BLaER1 (cell line): ENCODE measurements at regions not wholly inside any gene's neighbourhood (a gene's known extent, or its start where the extent isn't known, plus 50 kb on each side); places are given as distances from the start of the nearest gene placed in this dataset.

ENCODE experiments used
- H3K27ac ChIP-seq: shearing (Covaris generic); formaldehyde crosslinking; 2 replicates; pipeline ENCODE4 v1.8.1; 2022
- H3K27me3 ChIP-seq: shearing (Covaris generic); formaldehyde crosslinking; 2 replicates; pipeline ENCODE4 v1.8.1; 2022
- H3K36me3 ChIP-seq: shearing (Covaris generic); formaldehyde crosslinking; 2 replicates; pipeline ENCODE4 v1.8.1; 2022
- H3K4me1 ChIP-seq: shearing (Covaris generic); formaldehyde crosslinking; 2 replicates; pipeline ENCODE4 v1.8.1; 2022
- H3K4me2 ChIP-seq: shearing (Covaris generic); formaldehyde crosslinking; 2 replicates; pipeline ENCODE4 v1.8.1; 2022
- H3K4me3 ChIP-seq: shearing (Covaris generic); formaldehyde crosslinking; 2 replicates; pipeline ENCODE4 v1.8.1; 2022
- H3K9ac ChIP-seq: shearing (Covaris generic); formaldehyde crosslinking; 2 replicates; pipeline ENCODE4 v1.8.1; 2022
- H3K9me3 ChIP-seq: shearing (Covaris generic); formaldehyde crosslinking; 2 replicates; pipeline ENCODE4 v1.8.1; 2022
- H4K20me1 ChIP-seq: shearing (Covaris generic); formaldehyde crosslinking; 2 replicates; pipeline ENCODE4 v1.8.1; 2022
- Cebpa-rat ChIP-seq: shearing (Covaris generic); IDR thresholded peaks from 2 replicates; pipeline ENCODE4 v1.8.1; 2022

DNA sequence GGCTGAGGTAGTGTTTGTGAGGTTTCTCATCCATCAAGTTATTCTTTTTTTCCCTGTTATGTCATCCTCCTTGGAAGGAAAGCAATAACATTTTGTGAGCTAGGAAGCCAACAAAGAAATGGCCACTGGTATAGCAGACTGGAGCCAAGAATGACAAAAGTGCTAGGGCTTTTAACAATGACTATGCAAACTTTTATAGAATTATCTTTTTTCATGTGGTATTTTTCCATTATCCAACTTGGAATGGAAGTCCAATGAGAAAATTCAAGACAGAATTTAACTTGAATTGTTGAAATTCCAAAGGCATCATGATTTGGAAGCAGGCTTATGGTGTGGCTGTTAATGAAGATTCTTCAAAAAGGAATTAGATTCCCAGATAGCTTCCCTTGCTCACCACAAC lies 216.4 kb upstream of the PDGFD start:
- Histone ChIP-seq H3K4me3 (no peak overlapping the region), H3K4me1 (no peaks in the 10 kb centered on the region), H3K9ac (no peak overlapping the region), H3K36me3 (no peaks in the 10 kb centered on the region), H4K20me1 (no peaks in the 10 kb centered on the region), H3K4me2 (no peak overlapping the region), H3K27ac (no peak overlapping the region), H3K27me3 (no peaks in the 10 kb centered on the region), H3K9me3 (no peaks in the 10 kb centered on the region)
- no peak for TF ChIP-seq Cebpa-rat

DNA sequence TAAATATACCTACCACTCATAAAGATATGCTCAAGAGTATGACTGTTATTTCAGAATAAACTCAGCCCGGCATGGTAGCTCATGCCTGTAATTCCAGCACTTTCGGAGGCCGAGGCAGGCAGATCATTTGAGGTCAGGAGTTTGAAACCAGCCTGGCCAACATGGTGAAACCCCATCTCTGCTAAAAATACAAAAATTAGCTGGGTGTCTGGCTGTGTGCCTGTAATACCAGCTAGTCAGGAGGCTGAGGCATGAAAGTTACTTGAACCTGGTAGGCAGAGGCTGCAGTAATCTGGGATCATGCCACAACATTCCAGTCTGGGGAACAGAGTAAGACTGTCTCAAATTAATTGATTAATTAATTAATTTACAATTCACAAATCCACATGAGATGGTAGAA lies 208.2 kb upstream of the PDGFD start:
- no peak overlapping the region for H3K4me3 ChIP-seq
- H3K27ac ChIP-seq: no peak overlapping the region
- no peak overlapping the region for H3K4me2 ChIP-seq
- no peak overlapping the region for H3K9ac ChIP-seq
- no peaks in the 10 kb centered on the region for H3K27me3 ChIP-seq
- H3K4me1 ChIP-seq: no peaks in the 10 kb centered on the region
- no peaks in the 10 kb centered on the region for H4K20me1 ChIP-seq
- no peak for TF ChIP-seq Cebpa-rat
- no peaks in the 10 kb centered on the region for H3K36me3 ChIP-seq
- no peaks in the 10 kb centered on the region for H3K9me3 ChIP-seq

DNA sequence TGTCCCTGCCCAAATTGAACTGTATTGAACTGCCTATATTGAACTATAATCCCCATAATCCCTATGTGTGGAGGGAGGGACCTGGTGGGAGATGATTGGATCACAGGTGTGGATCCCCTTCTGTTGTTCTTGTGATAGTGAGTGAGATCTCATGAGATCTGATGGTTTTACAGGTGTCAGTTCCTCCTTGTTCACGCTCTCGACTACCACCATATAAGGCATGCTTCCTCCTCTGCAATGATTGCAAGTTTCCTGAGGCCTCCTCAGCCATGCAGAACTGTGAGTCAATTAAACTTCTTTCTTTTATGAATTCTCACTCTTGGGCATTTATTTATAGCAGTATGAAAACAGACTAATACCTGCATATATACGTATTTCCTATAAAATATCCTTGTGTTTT lies 206.5 kb upstream of the PDGFD start:
- no peaks in the 10 kb centered on the region for H3K4me1 ChIP-seq
- no peak overlapping the region for H3K4me3 ChIP-seq
- H3K4me2 ChIP-seq: no peak overlapping the region
- H3K27me3 ChIP-seq: no peaks in the 10 kb centered on the region
- no peak overlapping the region for H3K27ac ChIP-seq
- no peaks in the 10 kb centered on the region for H3K36me3 ChIP-seq
- H4K20me1 ChIP-seq: no peaks in the 10 kb centered on the region
- no peak for TF ChIP-seq Cebpa-rat
- H3K9ac ChIP-seq: no peak overlapping the region
- H3K9me3 ChIP-seq: peaks cover 12% of the 10 kb centered on the region

DNA sequence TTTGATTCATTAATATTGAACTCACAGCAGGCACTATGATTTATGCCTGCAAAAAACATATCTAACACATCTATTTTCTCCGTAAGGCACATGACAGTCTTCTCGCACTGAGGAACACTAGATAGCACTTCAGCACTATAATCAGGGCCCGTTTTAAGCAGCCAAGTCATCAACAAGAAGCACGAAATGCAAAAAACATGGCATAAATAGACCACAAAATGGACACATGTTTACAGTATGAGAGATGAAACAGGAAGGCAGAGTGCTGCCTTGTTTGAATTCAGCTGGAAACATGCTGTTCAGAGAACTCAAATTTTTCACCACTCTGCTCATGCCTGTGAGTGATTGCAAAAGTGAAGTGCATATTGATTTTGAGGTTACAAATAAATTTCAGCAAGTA lies 205.8 kb upstream of the PDGFD start:
- Histone ChIP-seq H3K9me3 (peaks cover 12% of the 10 kb centered on the region), H3K4me3 (no peak overlapping the region), H3K9ac (no peak overlapping the region), H3K27me3 (no peaks in the 10 kb centered on the region), H3K27ac (no peak overlapping the region), H4K20me1 (no peaks in the 10 kb centered on the region), H3K36me3 (no peaks in the 10 kb centered on the region), H3K4me2 (no peak overlapping the region), H3K4me1 (no peaks in the 10 kb centered on the region)
- no peak for TF ChIP-seq Cebpa-rat

DNA sequence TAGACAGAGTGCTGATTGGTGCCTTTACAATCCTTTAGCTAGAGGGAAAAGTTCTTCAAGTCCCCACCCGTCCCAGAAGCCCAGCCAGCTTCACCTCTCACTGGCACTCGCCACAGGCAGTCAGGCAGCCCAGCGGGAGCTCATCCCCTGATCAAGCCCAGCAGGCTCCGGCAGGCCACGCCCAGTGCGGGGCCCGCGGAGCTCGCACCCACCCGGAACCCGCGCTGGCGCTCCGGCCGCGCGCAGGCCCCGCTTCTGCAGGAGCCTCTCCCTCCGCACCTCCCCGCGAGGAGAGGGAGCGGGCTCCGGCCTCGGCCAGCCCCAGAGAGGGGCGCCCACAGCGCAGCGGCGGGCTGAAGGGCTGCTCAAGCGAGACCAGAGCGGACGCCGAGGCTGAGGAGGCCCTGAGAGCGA lies 202.4 kb upstream of the PDGFD start:
- H4K20me1 ChIP-seq: no peaks in the 10 kb centered on the region
- H3K9ac ChIP-seq: no peak overlapping the region
- no peaks in the 10 kb centered on the region for H3K4me1 ChIP-seq
- no peaks in the 10 kb centered on the region for H3K36me3 ChIP-seq
- H3K4me2 ChIP-seq: no peak overlapping the region
- H3K27me3 ChIP-seq: no peaks in the 10 kb centered on the region
- TF ChIP-seq Cebpa-rat: no peak
- H3K4me3 ChIP-seq: no peak overlapping the region
- H3K27ac ChIP-seq: no peak overlapping the region
- H3K9me3 ChIP-seq: peaks cover 12% of the 10 kb centered on the region

DNA sequence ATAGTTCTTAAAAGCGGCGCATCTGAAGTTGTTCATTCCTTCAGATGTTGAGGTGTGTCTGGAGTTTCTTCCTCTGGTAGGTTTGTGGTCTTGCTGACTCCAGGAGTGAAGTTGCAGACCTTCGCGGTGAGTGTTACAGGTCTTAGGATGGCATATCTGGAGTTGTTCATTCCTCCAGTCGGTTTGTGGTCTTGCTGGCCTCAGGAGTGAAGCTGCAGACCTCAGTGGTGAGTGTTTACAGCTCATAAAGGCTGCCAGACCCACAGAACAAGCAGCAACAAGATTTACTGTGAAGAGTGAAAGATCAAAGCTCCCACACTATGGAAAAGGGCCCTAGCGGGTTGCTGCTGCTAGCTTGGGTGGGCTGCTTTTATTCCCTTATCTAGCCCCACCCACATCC lies 201.7 kb upstream of the PDGFD start:
- Histone ChIP-seq H3K4me2 (no peak overlapping the region), H3K4me3 (no peak overlapping the region), H4K20me1 (no peaks in the 10 kb centered on the region), H3K9me3 (peaks cover 12% of the 10 kb centered on the region), H3K27me3 (no peaks in the 10 kb centered on the region), H3K36me3 (no peaks in the 10 kb centered on the region), H3K9ac (no peak overlapping the region), H3K4me1 (no peaks in the 10 kb centered on the region), H3K27ac (no peak overlapping the region)
- no peak for TF ChIP-seq Cebpa-rat

DNA sequence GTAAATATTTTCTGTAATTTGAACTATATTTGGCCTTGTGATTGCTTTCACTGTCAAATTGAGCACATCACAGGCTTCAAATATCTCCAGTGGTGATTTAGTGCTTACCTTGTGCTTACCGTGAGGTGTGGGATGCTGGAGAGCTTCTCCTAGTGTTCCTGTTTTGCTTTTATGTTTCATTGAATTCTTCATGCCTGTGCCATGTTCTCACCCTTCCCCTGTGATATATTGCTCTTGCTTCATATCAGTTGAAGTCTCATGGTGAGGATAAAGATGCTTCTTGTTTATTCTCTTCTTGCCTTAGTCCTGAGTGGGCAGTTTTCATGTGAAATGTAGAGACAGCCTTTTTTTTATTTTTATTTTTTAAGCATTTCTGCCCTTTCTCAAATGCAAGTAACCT lies 198.0 kb upstream of the PDGFD start:
- no peak overlapping the region for H3K9ac ChIP-seq
- H3K9me3 ChIP-seq: peaks cover 12% of the 10 kb centered on the region
- H3K27me3 ChIP-seq: no peaks in the 10 kb centered on the region
- H3K4me2 ChIP-seq: no peak overlapping the region
- H4K20me1 ChIP-seq: no peaks in the 10 kb centered on the region
- no peak overlapping the region for H3K4me3 ChIP-seq
- H3K4me1 ChIP-seq: no peaks in the 10 kb centered on the region
- no peak for TF ChIP-seq Cebpa-rat
- H3K27ac ChIP-seq: no peak overlapping the region
- H3K36me3 ChIP-seq: no peaks in the 10 kb centered on the region

DNA sequence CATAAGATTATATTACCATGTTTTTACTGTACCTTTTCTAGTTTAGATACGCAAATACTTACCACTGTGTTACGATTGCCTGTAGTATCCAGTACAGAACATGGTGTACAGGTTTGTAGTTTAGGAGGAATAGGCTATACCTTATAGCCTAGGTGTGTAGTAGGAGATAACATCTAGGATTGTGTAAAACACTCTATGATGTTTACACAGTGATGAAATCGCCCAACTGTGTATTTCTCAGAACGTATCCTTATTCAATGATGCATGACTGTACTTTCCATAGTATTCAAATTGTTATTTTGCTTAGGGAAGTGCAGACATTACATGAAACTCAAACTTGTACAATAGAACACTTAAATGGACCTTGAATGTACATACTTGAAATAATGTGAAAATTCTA lies 188.1 kb upstream of the PDGFD start:
- no peak for TF ChIP-seq Cebpa-rat
- Histone ChIP-seq H3K4me1 (no peaks in the 10 kb centered on the region), H3K9ac (no peak overlapping the region), H3K4me3 (no peak overlapping the region), H3K9me3 (peaks cover 23% of the 10 kb centered on the region), H3K4me2 (no peak overlapping the region), H3K27ac (no peak overlapping the region), H3K27me3 (no peaks in the 10 kb centered on the region), H4K20me1 (no peaks in the 10 kb centered on the region), H3K36me3 (no peaks in the 10 kb centered on the region)

DNA sequence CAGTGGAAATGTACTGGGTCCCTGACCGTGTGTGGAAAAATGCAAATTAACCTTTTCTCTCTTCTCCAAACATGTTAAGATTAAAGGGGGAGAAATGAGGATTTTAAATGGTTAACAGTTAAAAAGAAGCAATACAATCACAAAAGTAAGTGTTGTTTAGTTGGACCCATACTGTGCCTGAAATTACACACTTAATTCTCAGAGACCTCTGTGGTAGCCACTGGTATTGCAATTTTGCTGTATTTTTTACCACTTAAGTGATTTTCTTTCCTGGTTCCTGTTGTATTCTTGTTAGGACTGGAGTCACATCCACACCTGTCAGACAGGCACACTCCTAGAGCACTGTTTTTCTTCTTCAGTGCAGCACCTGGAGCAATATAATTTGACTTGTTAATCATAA lies 179.6 kb upstream of the PDGFD start:
- H3K9ac ChIP-seq: no peak overlapping the region
- H3K27me3 ChIP-seq: no peaks in the 10 kb centered on the region
- no peak overlapping the region for H3K27ac ChIP-seq
- H3K4me2 ChIP-seq: no peak overlapping the region
- peaks cover 17% of the 10 kb centered on the region for H3K4me1 ChIP-seq
- TF ChIP-seq Cebpa-rat: no peak
- H3K36me3 ChIP-seq: no peaks in the 10 kb centered on the region
- H3K9me3 ChIP-seq: peaks cover 6% of the 10 kb centered on the region; the same call in 1 of the 2 replicates
- no peaks in the 10 kb centered on the region for H4K20me1 ChIP-seq
- H3K4me3 ChIP-seq: no peak overlapping the region

DNA sequence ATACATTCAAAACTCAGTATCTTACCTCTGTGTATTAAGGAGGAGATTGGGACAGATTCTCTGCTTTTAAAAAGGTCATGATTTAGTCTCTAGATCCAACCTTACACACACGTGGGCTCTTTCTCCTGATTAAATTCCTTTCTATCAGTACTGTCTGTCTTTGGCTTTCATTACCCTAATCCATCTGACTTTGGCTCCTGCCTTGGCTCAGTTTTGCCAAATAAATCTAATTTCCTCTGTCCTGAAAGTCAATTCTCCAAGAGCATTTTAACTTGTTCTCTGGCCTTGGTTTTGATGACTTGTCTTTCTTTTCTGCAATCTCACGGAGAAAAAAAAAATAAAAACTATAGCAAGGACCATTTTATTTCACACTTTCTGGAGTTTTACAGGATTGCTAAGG lies 176.6 kb upstream of the PDGFD start:
- no peaks in the 10 kb centered on the region for H3K36me3 ChIP-seq
- peaks cover 22% of the 10 kb centered on the region for H3K4me1 ChIP-seq
- H3K27ac ChIP-seq: no peak overlapping the region
- H3K9me3 ChIP-seq: peaks cover 25% of the 10 kb centered on the region
- no peaks in the 10 kb centered on the region for H3K27me3 ChIP-seq
- TF ChIP-seq Cebpa-rat: no peak
- no peak overlapping the region; the same call in 1 of the 2 replicates for H3K4me2 ChIP-seq
- H3K4me3 ChIP-seq: no peak overlapping the region
- H3K9ac ChIP-seq: no peak overlapping the region
- H4K20me1 ChIP-seq: no peaks in the 10 kb centered on the region

DNA sequence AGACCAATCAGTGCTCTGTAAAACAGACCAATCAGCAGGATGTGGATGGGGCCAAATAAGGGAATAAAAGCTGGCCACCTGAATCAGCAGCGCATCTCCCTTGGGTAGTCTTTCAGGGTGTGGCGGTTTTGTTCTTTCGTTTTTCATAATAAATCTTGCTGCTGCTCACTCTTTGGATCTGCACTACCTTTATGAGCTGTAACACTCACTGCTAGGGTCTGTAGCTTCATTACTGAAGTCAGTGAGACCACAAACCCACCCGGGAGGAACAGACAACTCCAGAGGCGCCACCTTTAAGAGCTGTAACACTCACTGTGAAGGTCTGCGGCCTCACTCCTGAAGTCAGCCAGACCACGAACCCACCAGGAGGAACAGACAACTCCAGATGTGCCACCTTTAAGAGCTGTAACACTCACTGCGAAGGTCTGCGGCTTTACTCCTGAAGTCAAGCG lies 175.5 kb upstream of the PDGFD start:
- Histone ChIP-seq H3K9ac (no peak overlapping the region), H3K27me3 (no peaks in the 10 kb centered on the region), H3K36me3 (no peaks in the 10 kb centered on the region), H3K4me2 (peak overlapping the region; percentile 63), H4K20me1 (no peaks in the 10 kb centered on the region), H3K4me3 (peak overlapping the region; percentile 16; the same call in 1 of the 2 replicates), H3K27ac (no peak overlapping the region), H3K9me3 (peaks cover 28% of the 10 kb centered on the region), H3K4me1 (peaks cover 22% of the 10 kb centered on the region)
- TF ChIP-seq Cebpa-rat: no peak
